ENCODE measurements at regions not wholly inside any gene's neighbourhood (a gene's known extent, or its start where the extent isn't known, plus 50 kb on each side); places are given as distances from the start of the nearest gene placed in this dataset.

GRCh38 chr13:99722931-99723330 lies 221.7 kb downstream of the TM9SF2 start:
- H3K36me3 ChIP-seq (ENCODE audit: control insufficient read depth in 5 of 5, insufficient read depth in 5 of 5, low read length in 5 of 5) = no peaks in the 10 kb centered on the region
- no peak overlapping the region for H3K4me3 ChIP-seq (ENCODE audit: low read depth in 1 of 5, low read length in 5 of 5)
- H3K27ac ChIP-seq (ENCODE audit: low read depth, low read length) = no peak overlapping the region
- H3K4me1 ChIP-seq (ENCODE audit: control insufficient read depth in 5 of 5, insufficient read depth in 5 of 5, low read length in 5 of 5) = no peaks in the 10 kb centered on the region
- no peak overlapping the region for H3K9ac ChIP-seq (ENCODE audit: low read length in 5 of 5)
- H3K9me3 ChIP-seq (ENCODE audit: control insufficient read depth in 5 of 5, low read length in 5 of 5) = no peaks in the 10 kb centered on the region
- H3K27me3 ChIP-seq (ENCODE audit: control insufficient read depth in 5 of 5, insufficient read depth in 4 of 5, low read length in 5 of 5) = no peaks in the 10 kb centered on the region

GRCh38 chr13:99722338-99722818 lies 221.1 kb downstream of the TM9SF2 start:
- no peak overlapping the region for H3K4me3 ChIP-seq (ENCODE audit: low read depth in 1 of 5, low read length in 5 of 5)
- H3K4me1 ChIP-seq (ENCODE audit: control insufficient read depth in 5 of 5, insufficient read depth in 5 of 5, low read length in 5 of 5) = no peaks in the 10 kb centered on the region
- H3K27me3 ChIP-seq (ENCODE audit: control insufficient read depth in 5 of 5, insufficient read depth in 4 of 5, low read length in 5 of 5) = no peaks in the 10 kb centered on the region
- H3K9me3 ChIP-seq (ENCODE audit: control insufficient read depth in 5 of 5, low read length in 5 of 5) = no peaks in the 10 kb centered on the region
- no peak overlapping the region for H3K27ac ChIP-seq (ENCODE audit: low read depth, low read length)
- H3K36me3 ChIP-seq (ENCODE audit: control insufficient read depth in 5 of 5, insufficient read depth in 5 of 5, low read length in 5 of 5) = no peaks in the 10 kb centered on the region
- no peak overlapping the region for H3K9ac ChIP-seq (ENCODE audit: low read length in 5 of 5)

GRCh38 chr13:99721606-99722337 lies 220.5 kb downstream of the TM9SF2 start:
- H3K27ac ChIP-seq (ENCODE audit: low read depth, low read length) = no peak overlapping the region
- H3K4me1 ChIP-seq (ENCODE audit: control insufficient read depth in 5 of 5, insufficient read depth in 5 of 5, low read length in 5 of 5) = no peaks in the 10 kb centered on the region
- H3K9me3 ChIP-seq (ENCODE audit: control insufficient read depth in 5 of 5, low read length in 5 of 5) = no peaks in the 10 kb centered on the region
- H3K36me3 ChIP-seq (ENCODE audit: control insufficient read depth in 5 of 5, insufficient read depth in 5 of 5, low read length in 5 of 5) = no peaks in the 10 kb centered on the region
- no peaks in the 10 kb centered on the region for H3K27me3 ChIP-seq (ENCODE audit: control insufficient read depth in 5 of 5, insufficient read depth in 4 of 5, low read length in 5 of 5)
- no peak overlapping the region for H3K9ac ChIP-seq (ENCODE audit: low read length in 5 of 5)
- no peak overlapping the region for H3K4me3 ChIP-seq (ENCODE audit: low read depth in 1 of 5, low read length in 5 of 5)

GRCh38 chr13:99717959-99718674 lies 216.8 kb downstream of the TM9SF2 start:
- H3K27me3 ChIP-seq (ENCODE audit: control insufficient read depth in 5 of 5, insufficient read depth in 4 of 5, low read length in 5 of 5) = no peaks in the 10 kb centered on the region
- H3K27ac ChIP-seq (ENCODE audit: low read depth, low read length) = no peak overlapping the region
- H3K36me3 ChIP-seq (ENCODE audit: control insufficient read depth in 5 of 5, insufficient read depth in 5 of 5, low read length in 5 of 5) = no peaks in the 10 kb centered on the region
- H3K9ac ChIP-seq (ENCODE audit: low read length in 5 of 5) = no peak overlapping the region
- H3K9me3 ChIP-seq (ENCODE audit: control insufficient read depth in 5 of 5, low read length in 5 of 5) = no peaks in the 10 kb centered on the region
- H3K4me1 ChIP-seq (ENCODE audit: control insufficient read depth in 5 of 5, insufficient read depth in 5 of 5, low read length in 5 of 5) = no peaks in the 10 kb centered on the region
- H3K4me3 ChIP-seq (ENCODE audit: low read depth in 1 of 5, low read length in 5 of 5) = no peak overlapping the region

- Histone ChIP-seq H3K9ac (ENCODE audit: low read length in 5 of 5) (no peak overlapping the region), H3K9me3 (ENCODE audit: control insufficient read depth in 5 of 5, low read length in 5 of 5) (no peaks in the 10 kb centered on the region), H3K4me1 (ENCODE audit: control insufficient read depth in 5 of 5, insufficient read depth in 5 of 5, low read length in 5 of 5) (no peaks in the 10 kb centered on the region), H3K36me3 (ENCODE audit: control insufficient read depth in 5 of 5, insufficient read depth in 5 of 5, low read length in 5 of 5) (no peaks in the 10 kb centered on the region), H3K27ac (ENCODE audit: low read depth, low read length) (no peak overlapping the region), H3K4me3 (ENCODE audit: low read depth in 1 of 5, low read length in 5 of 5) (no peak overlapping the region), H3K27me3 (ENCODE audit: control insufficient read depth in 5 of 5, insufficient read depth in 4 of 5, low read length in 5 of 5) (no peaks in the 10 kb centered on the region)
Measured at GRCh38 chr13:99709134-99709533, 207.9 kb downstream of the TM9SF2 start.

GRCh38 chr13:99704390-99704789 lies 203.1 kb downstream of the TM9SF2 start:
- no peaks in the 10 kb centered on the region for H3K27me3 ChIP-seq (ENCODE audit: control insufficient read depth in 5 of 5, insufficient read depth in 4 of 5, low read length in 5 of 5)
- no peaks in the 10 kb centered on the region for H3K4me1 ChIP-seq (ENCODE audit: control insufficient read depth in 5 of 5, insufficient read depth in 5 of 5, low read length in 5 of 5)
- no peak overlapping the region for H3K27ac ChIP-seq (ENCODE audit: low read depth, low read length)
- no peak overlapping the region for H3K9ac ChIP-seq (ENCODE audit: low read length in 5 of 5)
- H3K9me3 ChIP-seq (ENCODE audit: control insufficient read depth in 5 of 5, low read length in 5 of 5) = no peaks in the 10 kb centered on the region
- no peaks in the 10 kb centered on the region for H3K36me3 ChIP-seq (ENCODE audit: control insufficient read depth in 5 of 5, insufficient read depth in 5 of 5, low read length in 5 of 5)
- no peak overlapping the region for H3K4me3 ChIP-seq (ENCODE audit: low read depth in 1 of 5, low read length in 5 of 5)

- Histone ChIP-seq H3K9ac (ENCODE audit: low read length in 5 of 5) (no peak overlapping the region), H3K4me1 (ENCODE audit: control insufficient read depth in 5 of 5, insufficient read depth in 5 of 5, low read length in 5 of 5) (no peaks in the 10 kb centered on the region), H3K9me3 (ENCODE audit: control insufficient read depth in 5 of 5, low read length in 5 of 5) (no peaks in the 10 kb centered on the region), H3K4me3 (ENCODE audit: low read depth in 1 of 5, low read length in 5 of 5) (no peak overlapping the region), H3K36me3 (ENCODE audit: control insufficient read depth in 5 of 5, insufficient read depth in 5 of 5, low read length in 5 of 5) (no peaks in the 10 kb centered on the region), H3K27ac (ENCODE audit: low read depth, low read length) (no peak overlapping the region), H3K27me3 (ENCODE audit: control insufficient read depth in 5 of 5, insufficient read depth in 4 of 5, low read length in 5 of 5) (no peaks in the 10 kb centered on the region)
Measured at GRCh38 chr13:99703908-99704307, 202.6 kb downstream of the TM9SF2 start.

- Histone ChIP-seq H3K4me1 (ENCODE audit: control insufficient read depth in 5 of 5, insufficient read depth in 5 of 5, low read length in 5 of 5) (no peaks in the 10 kb centered on the region), H3K36me3 (ENCODE audit: control insufficient read depth in 5 of 5, insufficient read depth in 5 of 5, low read length in 5 of 5) (no peaks in the 10 kb centered on the region), H3K9me3 (ENCODE audit: control insufficient read depth in 5 of 5, low read length in 5 of 5) (no peaks in the 10 kb centered on the region), H3K27ac (ENCODE audit: low read depth, low read length) (no peak overlapping the region), H3K27me3 (ENCODE audit: control insufficient read depth in 5 of 5, insufficient read depth in 4 of 5, low read length in 5 of 5) (no peaks in the 10 kb centered on the region), H3K9ac (ENCODE audit: low read length in 5 of 5) (no peak overlapping the region), H3K4me3 (ENCODE audit: low read depth in 1 of 5, low read length in 5 of 5) (no peak overlapping the region)
Measured at GRCh38 chr13:99702687-99703319, 201.5 kb downstream of the TM9SF2 start.

GRCh38 chr13:99700468-99700867 lies 199.2 kb downstream of the TM9SF2 start:
- Histone ChIP-seq H3K27ac (ENCODE audit: low read depth, low read length) (no peak overlapping the region), H3K36me3 (ENCODE audit: control insufficient read depth in 5 of 5, insufficient read depth in 5 of 5, low read length in 5 of 5) (no peaks in the 10 kb centered on the region), H3K4me1 (ENCODE audit: control insufficient read depth in 5 of 5, insufficient read depth in 5 of 5, low read length in 5 of 5) (no peaks in the 10 kb centered on the region), H3K4me3 (ENCODE audit: low read depth in 1 of 5, low read length in 5 of 5) (no peak overlapping the region), H3K9ac (ENCODE audit: low read length in 5 of 5) (no peak overlapping the region), H3K27me3 (ENCODE audit: control insufficient read depth in 5 of 5, insufficient read depth in 4 of 5, low read length in 5 of 5) (no peaks in the 10 kb centered on the region), H3K9me3 (ENCODE audit: control insufficient read depth in 5 of 5, low read length in 5 of 5) (no peaks in the 10 kb centered on the region)

GRCh38 chr13:99698816-99699099 lies 197.5 kb downstream of the TM9SF2 start:
- H3K4me1 ChIP-seq (ENCODE audit: control insufficient read depth in 5 of 5, insufficient read depth in 5 of 5, low read length in 5 of 5) = no peaks in the 10 kb centered on the region
- no peaks in the 10 kb centered on the region for H3K36me3 ChIP-seq (ENCODE audit: control insufficient read depth in 5 of 5, insufficient read depth in 5 of 5, low read length in 5 of 5)
- no peak overlapping the region for H3K9ac ChIP-seq (ENCODE audit: low read length in 5 of 5)
- H3K27me3 ChIP-seq (ENCODE audit: control insufficient read depth in 5 of 5, insufficient read depth in 4 of 5, low read length in 5 of 5) = no peaks in the 10 kb centered on the region
- no peak overlapping the region for H3K27ac ChIP-seq (ENCODE audit: low read depth, low read length)
- no peak overlapping the region for H3K4me3 ChIP-seq (ENCODE audit: low read depth in 1 of 5, low read length in 5 of 5)
- H3K9me3 ChIP-seq (ENCODE audit: control insufficient read depth in 5 of 5, low read length in 5 of 5) = no peaks in the 10 kb centered on the region
